NB4 (cell line): ENCODE measurements at regions not wholly inside any gene's neighbourhood (a gene's known extent, or its start where the extent isn't known, plus 50 kb on each side); places are given as distances from the start of the nearest gene placed in this dataset.

Experiments
- DNase-seq: peaks from one replicate; pipeline ENCODE4 v3.0.0; 2010; ENCODE audit warnings: low read depth
- H3K4me3 ChIP-seq: one replicate; pipeline ENCODE4 v1.5.1; 2011; ENCODE audit warnings: mild to moderate bottlenecking, low read depth, low read length, moderate library complexity
- CTCF ChIP-seq: IDR thresholded peaks from one replicate; pipeline ENCODE4 v1.5.1; 2012; ENCODE audit warnings: low read depth, low read length
- MAX ChIP-seq: IDR thresholded peaks from 2 replicates; pipeline ENCODE4 v1.6.1; 2011; ENCODE audit warnings: low read depth, low read length
- MYC ChIP-seq: IDR thresholded peaks from 2 replicates; pipeline ENCODE4 v1.6.1; 2011; ENCODE audit warnings: low read depth, low read length
- POLR2A ChIP-seq: IDR thresholded peaks from 2 replicates; pipeline ENCODE4 v1.6.1; 2011; ENCODE audit warnings: mild to moderate bottlenecking; ENCODE audit not compliant: insufficient read length; ENCODE audit errors: extremely low read depth

- H3K4me3 ChIP-seq, result no peak overlapping the region
- TF ChIP-seq POLR2A, result no peak
- no peak for TF ChIP-seq MAX
- TF ChIP-seq CTCF, result no peak
- TF ChIP-seq MYC, result no peak
- no peak for DNase-seq
These were observed 996.6 kb downstream of the SORCS1 start for GRCh38 chr10:106167946-106168345.

- no peak overlapping the region for H3K4me3 ChIP-seq
- TF ChIP-seq MAX (no peak), MYC (no peak), CTCF (no peak), POLR2A (no peak)
- no peak for DNase-seq
These were observed 1006.3 kb downstream of the SORCS1 start for GRCh38 chr10:106158241-106158640.

DNA sequence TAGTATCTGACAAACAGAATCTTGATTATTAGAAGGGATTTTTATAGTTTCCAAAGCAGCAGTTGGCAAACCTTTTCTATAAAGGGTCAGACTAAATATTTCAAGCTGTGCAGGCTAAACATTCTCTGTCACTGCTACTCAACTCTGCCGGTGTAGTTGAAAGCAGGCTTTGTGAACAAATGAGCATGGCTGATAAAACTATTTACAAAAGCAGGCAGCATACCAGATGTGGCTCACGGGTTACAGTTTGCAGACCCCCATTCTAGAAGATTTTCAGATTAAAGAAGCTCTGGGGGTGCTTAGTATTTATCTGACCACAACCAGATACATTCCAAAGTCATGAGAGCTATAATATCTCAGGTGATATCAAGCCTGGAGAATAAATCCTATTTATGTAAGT, 1017.5 kb downstream of the SORCS1 start:
- H3K4me3 ChIP-seq, result no peak overlapping the region
- no peak for DNase-seq
- TF ChIP-seq MYC (no peak), POLR2A (no peak)

- no peak for TF ChIP-seq MYC
- no peak overlapping the region for H3K4me3 ChIP-seq
- no peak for DNase-seq
These were observed 1024.6 kb downstream of the SORCS1 start for GRCh38 chr10:106139915-106140314.

GRCh38 chr10:106136175-106136574, 1028.3 kb downstream of the SORCS1 start:
- DNase-seq, result no peak
- TF ChIP-seq MYC (no peak), CTCF (no peak), MAX (no peak), POLR2A (no peak)
- no peak overlapping the region for H3K4me3 ChIP-seq

DNA sequence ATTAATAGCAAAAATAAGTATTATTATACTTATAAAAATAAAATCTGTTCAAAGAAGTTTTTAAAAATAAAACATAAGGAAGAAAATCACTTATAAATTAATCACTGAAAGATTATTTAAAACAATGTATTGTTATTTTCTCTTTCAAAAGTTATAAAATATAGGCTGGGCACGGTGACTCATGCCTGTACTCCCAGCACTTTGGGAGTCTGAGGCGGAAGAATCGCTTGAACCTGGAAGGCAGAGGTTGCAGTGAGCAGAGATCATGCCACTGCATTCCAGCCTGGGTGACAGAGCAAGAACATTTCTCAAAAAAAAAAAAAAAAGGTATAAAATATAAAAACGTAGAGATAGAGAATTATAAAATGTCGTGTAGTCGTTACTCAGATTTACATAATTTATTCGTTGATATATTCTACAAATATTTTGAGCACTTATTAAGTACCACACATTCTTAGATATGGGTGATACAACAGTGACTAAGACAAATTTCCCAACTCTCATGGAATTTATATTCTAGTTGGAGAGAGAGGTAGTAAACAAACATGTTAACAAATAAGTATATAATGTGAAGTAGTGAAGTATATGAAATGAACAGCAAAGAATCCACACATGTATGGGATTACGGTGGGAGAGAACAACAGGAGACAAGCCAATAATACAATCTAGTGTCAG, 1030.0 kb downstream of the SORCS1 start:
- H3K4me3 ChIP-seq, result no peak overlapping the region
- DNase-seq, result no peak
- TF ChIP-seq POLR2A, result no peak
- TF ChIP-seq MYC, result no peak
- TF ChIP-seq CTCF, result no peak
- TF ChIP-seq MAX, result no peak

GRCh38 chr10:106133451-106133850, 1031.1 kb downstream of the SORCS1 start:
- TF ChIP-seq MAX (no peak), POLR2A (no peak), CTCF (no peak), MYC (no peak)

More at GRCh38 chr10:106133451-106133850, 1031.1 kb downstream of the SORCS1 start:
- no peak overlapping the region for H3K4me3 ChIP-seq
- DNase-seq, result no peak
